ENCODE measurements at regions not wholly inside any gene's neighbourhood (a gene's known extent, or its start where the extent isn't known, plus 50 kb on each side); places are given as distances from the start of the nearest gene placed in this dataset.

GRCh38 chr12:97748298-97748697, 285.7 kb downstream of the RMST start:
- Histone ChIP-seq H3K36me3 (ENCODE audit: control insufficient read depth, insufficient read depth, low read length) (no peaks in the 10 kb centered on the region), H3K4me3 (no peak overlapping the region), H3K4me2 (ENCODE audit: insufficient read depth, low read length) (no peak overlapping the region), H3K4me1 (replicated peaks in 1 of 2; ENCODE audit: control insufficient read depth in 2 of 2, insufficient read depth in 2 of 2, low read length in 2 of 2) (no peaks in the 10 kb centered on the region), H3K27ac (ENCODE audit: extremely low read depth, low read depth, low read length) (no peak overlapping the region), H2AFZ (ENCODE audit: low read depth, low read length) (no peak overlapping the region), H3K9ac (ENCODE audit: insufficient read depth in 1 of 2, low read depth in 2 of 2, low read length in 2 of 2) (no peak overlapping the region), H3K79me2 (ENCODE audit: control insufficient read depth, insufficient read depth, low read length) (no peaks in the 10 kb centered on the region), H3K9me3 (replicated peaks; ENCODE audit: control insufficient read depth, insufficient read depth, low read depth, low read length) (no peaks in the 10 kb centered on the region), H4K20me1 (replicated peaks; ENCODE audit: control insufficient read depth, insufficient read depth, low read length) (no peaks in the 10 kb centered on the region), H3K9me1 (ENCODE audit: control insufficient read depth, insufficient read depth, low read length) (no peaks in the 10 kb centered on the region), H3K27me3 (ENCODE audit: control insufficient read depth in 2 of 2, insufficient read depth in 2 of 2, low read length in 2 of 2) (no peaks in the 10 kb centered on the region)
- no peak for TF ChIP-seq ZNF586 (CRISPR knock-in tag; conservative IDR thresholded peaks at IDR 0.05)
- TF ChIP-seq TEAD1 (CRISPR knock-in tag; IDR thresholded peaks at IDR 0.05) = no peak
- TF ChIP-seq SOX6 (IDR thresholded peaks at IDR 0.05) = no peak
- no peak for TF ChIP-seq NEUROD1 (IDR thresholded peaks at IDR 0.05; ENCODE audit: borderline replicate concordance, low read depth, low read length, partially characterized antibody)
- intact Hi-C loops (cut with micrococcal nuclease) = no loop called here
- WGBS (ENCODE audit: insufficient coverage, low coverage, missing lambda C conversion rate) = 4% methylated on average over 2 of the region's 2 CpGs
- FAIRE-seq (no peak), DNase-seq (ENCODE audit: extremely low read depth in 1 of 4, low spot score in 3 of 4) (no peak), ATAC-seq (no peak)
- POLR2A ChIA-PET = no interaction called here
- CTCF ChIA-PET (ENCODE audit: low intra/inter-chr PET ratio) = no interaction called here
- no TSS peak for BruUV-seq (replicated peaks)
- in situ Hi-C loops (cut with MboI) = no loop called here

- no peak overlapping the region for H3K27ac ChIP-seq (ENCODE audit: extremely low read depth, low read depth, low read length)
- H3K4me2 ChIP-seq (ENCODE audit: insufficient read depth, low read length) = no peak overlapping the region
- ATAC-seq (no peak), DNase-seq (ENCODE audit: extremely low read depth in 1 of 4, low spot score in 3 of 4) (no peak), FAIRE-seq (no peak)
- no peaks in the 10 kb centered on the region for H3K36me3 ChIP-seq (ENCODE audit: control insufficient read depth, insufficient read depth, low read length)
- no peak overlapping the region for H2AFZ ChIP-seq (ENCODE audit: low read depth, low read length)
- H3K4me1 ChIP-seq (replicated peaks in 1 of 2; ENCODE audit: control insufficient read depth in 2 of 2, insufficient read depth in 2 of 2, low read length in 2 of 2) = no peaks in the 10 kb centered on the region
- no peak overlapping the region for H3K4me3 ChIP-seq
- intact Hi-C loops (cut with micrococcal nuclease) = no loop called here
- no peak overlapping the region for H3K9ac ChIP-seq (ENCODE audit: insufficient read depth in 1 of 2, low read depth in 2 of 2, low read length in 2 of 2)
- no peaks in the 10 kb centered on the region for H3K9me1 ChIP-seq (ENCODE audit: control insufficient read depth, insufficient read depth, low read length)
- 5% methylated on average over 3 of the region's 3 CpGs for WGBS (ENCODE audit: insufficient coverage, low coverage, missing lambda C conversion rate)
- in situ Hi-C loops (cut with MboI) = no loop called here
- CTCF ChIA-PET (ENCODE audit: low intra/inter-chr PET ratio) = no interaction called here
- BruUV-seq (replicated peaks) = no TSS peak
- no peaks in the 10 kb centered on the region for H3K9me3 ChIP-seq (replicated peaks; ENCODE audit: control insufficient read depth, insufficient read depth, low read depth, low read length)
- H4K20me1 ChIP-seq (replicated peaks; ENCODE audit: control insufficient read depth, insufficient read depth, low read length) = no peaks in the 10 kb centered on the region
- H3K79me2 ChIP-seq (ENCODE audit: control insufficient read depth, insufficient read depth, low read length) = no peaks in the 10 kb centered on the region
- POLR2A ChIA-PET = no interaction called here
- H3K27me3 ChIP-seq (ENCODE audit: control insufficient read depth in 2 of 2, insufficient read depth in 2 of 2, low read length in 2 of 2) = no peaks in the 10 kb centered on the region
- TF ChIP-seq, protein P1, sequence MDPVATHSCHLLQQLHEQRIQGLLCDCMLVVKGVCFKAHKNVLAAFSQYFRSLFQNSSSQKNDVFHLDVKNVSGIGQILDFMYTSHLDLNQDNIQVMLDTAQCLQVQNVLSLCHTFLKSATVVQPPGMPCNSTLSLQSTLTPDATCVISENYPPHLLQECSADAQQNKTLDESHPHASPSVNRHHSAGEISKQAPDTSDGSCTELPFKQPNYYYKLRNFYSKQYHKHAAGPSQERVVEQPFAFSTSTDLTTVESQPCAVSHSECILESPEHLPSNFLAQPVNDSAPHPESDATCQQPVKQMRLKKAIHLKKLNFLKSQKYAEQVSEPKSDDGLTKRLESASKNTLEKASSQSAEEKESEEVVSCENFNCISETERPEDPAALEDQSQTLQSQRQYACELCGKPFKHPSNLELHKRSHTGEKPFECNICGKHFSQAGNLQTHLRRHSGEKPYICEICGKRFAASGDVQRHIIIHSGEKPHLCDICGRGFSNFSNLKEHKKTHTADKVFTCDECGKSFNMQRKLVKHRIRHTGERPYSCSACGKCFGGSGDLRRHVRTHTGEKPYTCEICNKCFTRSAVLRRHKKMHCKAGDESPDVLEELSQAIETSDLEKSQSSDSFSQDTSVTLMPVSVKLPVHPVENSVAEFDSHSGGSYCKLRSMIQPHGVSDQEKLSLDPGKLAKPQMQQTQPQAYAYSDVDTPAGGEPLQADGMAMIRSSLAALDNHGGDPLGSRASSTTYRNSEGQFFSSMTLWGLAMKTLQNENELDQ (CRISPR knock-in tag; IDR thresholded peaks at IDR 0.05; ENCODE audit: borderline replicate concordance) = no peak
- TF ChIP-seq NFE2 (IDR thresholded peaks at IDR 0.05; ENCODE audit: low read depth) = no peak
- TF ChIP-seq CEBPZ (IDR thresholded peaks at IDR 0.05; ENCODE audit: borderline replicate concordance, low read depth, low read length) = no peak
- TF ChIP-seq TCF7 (IDR thresholded peaks at IDR 0.05; ENCODE audit: borderline replicate concordance) = no peak
- TF ChIP-seq SETDB1 (IDR thresholded peaks at IDR 0.05; ENCODE audit: low read length) = no peak
- TF ChIP-seq, protein P2, sequence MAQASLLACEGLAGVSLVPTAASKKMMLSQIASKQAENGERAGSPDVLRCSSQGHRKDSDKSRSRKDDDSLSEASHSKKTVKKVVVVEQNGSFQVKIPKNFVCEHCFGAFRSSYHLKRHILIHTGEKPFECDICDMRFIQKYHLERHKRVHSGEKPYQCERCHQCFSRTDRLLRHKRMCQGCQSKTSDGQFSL (CRISPR knock-in tag; IDR thresholded peaks at IDR 0.05) = no peak
- TF ChIP-seq, protein P2 (tag; IDR thresholded peaks at IDR 0.05) = no peak
Measured at GRCh38 chr12:97751704-97752103, 289.1 kb downstream of the RMST start.

Measured in K562 (cell line).